ENCODE measurements at regions not wholly inside any gene's neighbourhood (a gene's known extent, or its start where the extent isn't known, plus 50 kb on each side); places are given as distances from the start of the nearest gene placed in this dataset.
"Not testable (repeated sequence)": the region's sequence is repeated elsewhere in the genome, so short reads cannot be mapped to it uniquely, and the experiment has no call there.

- DNase-seq = no peak
These were observed 267.2 kb upstream of the MGMT start for GRCh38 chr10:129199826-129200225.

GRCh38 chr10:129203819-129204218 lies 263.2 kb upstream of the MGMT start:
- no peak for DNase-seq

GRCh38 chr10:129207297-129207696 lies 259.7 kb upstream of the MGMT start:
- no peak for DNase-seq

GRCh38 chr10:129210876-129211275 lies 256.2 kb upstream of the MGMT start:
- no peak for DNase-seq

GRCh38 chr10:129213256-129213655 lies 253.8 kb upstream of the MGMT start:
- no peak for DNase-seq

GRCh38 chr10:129213996-129214395 lies 253.0 kb upstream of the MGMT start:
- DNase-seq = not testable (repeated sequence)

GRCh38 chr10:129219364-129219763 lies 247.7 kb upstream of the MGMT start:
- DNase-seq = no peak

- DNase-seq = no peak
These were observed 244.6 kb upstream of the MGMT start for GRCh38 chr10:129222436-129222835.

GRCh38 chr10:129223363-129223762 lies 243.7 kb upstream of the MGMT start:
- no peak for DNase-seq

- no peak for DNase-seq
These were observed 243.0 kb upstream of the MGMT start for GRCh38 chr10:129224065-129224464.

GRCh38 chr10:129231821-129232220 lies 235.2 kb upstream of the MGMT start:
- no peak for DNase-seq

- no peak for DNase-seq
These were observed 233.5 kb upstream of the MGMT start for GRCh38 chr10:129233351-129234148.

GRCh38 chr10:129236274-129236691 lies 230.8 kb upstream of the MGMT start:
- DNase-seq = no peak

- no peak for DNase-seq
These were observed 225.6 kb upstream of the MGMT start for GRCh38 chr10:129241461-129241860.

GRCh38 chr10:129244298-129244697 lies 222.7 kb upstream of the MGMT start:
- no peak for DNase-seq

- DNase-seq = no peak
These were observed 222.3 kb upstream of the MGMT start for GRCh38 chr10:129244757-129245156.

- DNase-seq = no peak
These were observed 213.7 kb upstream of the MGMT start for GRCh38 chr10:129253161-129253864.

- no peak for DNase-seq
These were observed 213.2 kb upstream of the MGMT start for GRCh38 chr10:129253865-129254179.

GRCh38 chr10:129258283-129258923 lies 208.6 kb upstream of the MGMT start:
- DNase-seq = no peak

- DNase-seq = no peak
These were observed 207.8 kb upstream of the MGMT start for GRCh38 chr10:129259128-129259815.

GRCh38 chr10:129272176-129272575 lies 194.9 kb upstream of the MGMT start:
- no peak for DNase-seq

GRCh38 chr10:129272866-129273650 lies 194.0 kb upstream of the MGMT start:
- DNase-seq = no peak

- no peak for DNase-seq
These were observed 193.2 kb upstream of the MGMT start for GRCh38 chr10:129273860-129274259.
